ENCODE measurements at regions not wholly inside any gene's neighbourhood (a gene's known extent, or its start where the extent isn't known, plus 50 kb on each side); places are given as distances from the start of the nearest gene placed in this dataset.
"Not testable (repeated sequence)": the region's sequence is repeated elsewhere in the genome, so short reads cannot be mapped to it uniquely, and the experiment has no call there.

DNA sequence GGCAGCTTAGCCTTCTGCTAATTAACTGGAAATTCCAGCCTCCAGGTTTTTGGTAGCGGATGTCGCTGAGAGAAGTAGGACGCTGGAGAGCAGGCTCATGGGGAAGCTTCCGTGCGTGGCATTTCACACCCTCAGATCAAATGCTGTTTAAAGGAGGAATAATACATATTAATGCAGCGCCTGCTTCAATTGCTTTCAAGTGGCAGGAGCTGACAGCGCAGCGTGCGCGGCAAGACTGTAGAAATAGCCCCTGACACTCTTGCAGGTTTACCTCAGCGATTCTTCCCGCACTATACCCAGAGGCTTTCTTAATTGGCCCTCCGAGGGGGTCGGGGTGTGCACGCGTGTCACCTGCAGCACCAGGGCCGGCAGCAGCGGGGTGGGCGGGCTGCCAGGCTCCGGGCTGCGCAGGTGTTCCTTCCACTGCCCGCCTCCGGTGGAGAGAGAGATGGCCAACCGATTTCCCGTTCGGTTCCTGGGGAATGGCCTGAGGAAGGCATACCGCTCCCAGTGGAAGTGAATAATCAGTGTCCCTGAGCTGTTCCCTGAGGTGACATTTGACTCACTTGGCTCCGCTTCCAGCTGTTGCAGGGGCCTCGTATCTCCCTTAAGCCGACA lies 427.9 kb downstream of the KCTD16 start:
- Histone ChIP-seq H3K9me3 (ENCODE audit: insufficient read depth, low read length, severe bottlenecking) (no peaks in the 10 kb centered on the region), H2AFZ (ENCODE audit: low read depth, low read length) (no peak overlapping the region), H3K4me3 (ENCODE audit: low read depth in 1 of 2, low read length in 2 of 2) (no peak overlapping the region), H3K4me1 (ENCODE audit: insufficient read depth, low read length) (no peaks in the 10 kb centered on the region), H3K36me3 (ENCODE audit: insufficient read depth, low read length) (no peaks in the 10 kb centered on the region), H3K9ac (ENCODE audit: low read depth, low read length) (no peak overlapping the region), H3K27ac (ENCODE audit: low read length) (no peak overlapping the region), H3K79me2 (ENCODE audit: insufficient read depth, low read length) (no peaks in the 10 kb centered on the region), H4K20me1 (ENCODE audit: insufficient read depth, low read length) (no peaks in the 10 kb centered on the region), H3K4me2 (ENCODE audit: insufficient read depth, low read length) (no peak overlapping the region), H3K27me3 (ENCODE audit: insufficient read depth, low read length, poor library complexity) (no peaks in the 10 kb centered on the region)
- DNase-seq = no peak
- no peak for TF ChIP-seq EZH2 (IDR thresholded peaks at IDR 0.05; ENCODE audit: borderline replicate concordance, low read depth, low read length, severe bottlenecking)
- TF ChIP-seq, protein P1, sequence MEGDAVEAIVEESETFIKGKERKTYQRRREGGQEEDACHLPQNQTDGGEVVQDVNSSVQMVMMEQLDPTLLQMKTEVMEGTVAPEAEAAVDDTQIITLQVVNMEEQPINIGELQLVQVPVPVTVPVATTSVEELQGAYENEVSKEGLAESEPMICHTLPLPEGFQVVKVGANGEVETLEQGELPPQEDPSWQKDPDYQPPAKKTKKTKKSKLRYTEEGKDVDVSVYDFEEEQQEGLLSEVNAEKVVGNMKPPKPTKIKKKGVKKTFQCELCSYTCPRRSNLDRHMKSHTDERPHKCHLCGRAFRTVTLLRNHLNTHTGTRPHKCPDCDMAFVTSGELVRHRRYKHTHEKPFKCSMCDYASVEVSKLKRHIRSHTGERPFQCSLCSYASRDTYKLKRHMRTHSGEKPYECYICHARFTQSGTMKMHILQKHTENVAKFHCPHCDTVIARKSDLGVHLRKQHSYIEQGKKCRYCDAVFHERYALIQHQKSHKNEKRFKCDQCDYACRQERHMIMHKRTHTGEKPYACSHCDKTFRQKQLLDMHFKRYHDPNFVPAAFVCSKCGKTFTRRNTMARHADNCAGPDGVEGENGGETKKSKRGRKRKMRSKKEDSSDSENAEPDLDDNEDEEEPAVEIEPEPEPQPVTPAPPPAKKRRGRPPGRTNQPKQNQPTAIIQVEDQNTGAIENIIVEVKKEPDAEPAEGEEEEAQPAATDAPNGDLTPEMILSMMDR (IDR thresholded peaks at IDR 0.05; ENCODE audit: borderline replicate concordance, extremely low read depth, low read length, poor library complexity, severe bottlenecking) = no peak
- no peak for ATAC-seq (ENCODE audit: insufficient read depth, low read depth)

GRCh38 chr5:144596517-144596916 lies 425.8 kb downstream of the KCTD16 start:
- no peaks in the 10 kb centered on the region for H3K4me1 ChIP-seq (ENCODE audit: insufficient read depth, low read length)
- no peak overlapping the region for H3K27ac ChIP-seq (ENCODE audit: low read length)
- no peaks in the 10 kb centered on the region for H3K9me3 ChIP-seq (ENCODE audit: insufficient read depth, low read length, severe bottlenecking)
- H3K27me3 ChIP-seq (ENCODE audit: insufficient read depth, low read length, poor library complexity) = no peaks in the 10 kb centered on the region
- DNase-seq = no peak
- ATAC-seq (ENCODE audit: insufficient read depth, low read depth) = no peak
- H3K9ac ChIP-seq (ENCODE audit: low read depth, low read length) = no peak overlapping the region
- H3K79me2 ChIP-seq (ENCODE audit: insufficient read depth, low read length) = no peaks in the 10 kb centered on the region
- no peak overlapping the region for H3K4me3 ChIP-seq (ENCODE audit: low read depth in 1 of 2, low read length in 2 of 2)
- no peak for TF ChIP-seq EZH2 (IDR thresholded peaks at IDR 0.05; ENCODE audit: borderline replicate concordance, low read depth, low read length, severe bottlenecking)
- TF ChIP-seq, protein P1 (IDR thresholded peaks at IDR 0.05; ENCODE audit: borderline replicate concordance, extremely low read depth, low read length, poor library complexity, severe bottlenecking) = no peak
- no peak overlapping the region for H2AFZ ChIP-seq (ENCODE audit: low read depth, low read length)
- H3K4me2 ChIP-seq (ENCODE audit: insufficient read depth, low read length) = no peak overlapping the region
- H3K36me3 ChIP-seq (ENCODE audit: insufficient read depth, low read length) = no peaks in the 10 kb centered on the region
- no peaks in the 10 kb centered on the region for H4K20me1 ChIP-seq (ENCODE audit: insufficient read depth, low read length)

DNA sequence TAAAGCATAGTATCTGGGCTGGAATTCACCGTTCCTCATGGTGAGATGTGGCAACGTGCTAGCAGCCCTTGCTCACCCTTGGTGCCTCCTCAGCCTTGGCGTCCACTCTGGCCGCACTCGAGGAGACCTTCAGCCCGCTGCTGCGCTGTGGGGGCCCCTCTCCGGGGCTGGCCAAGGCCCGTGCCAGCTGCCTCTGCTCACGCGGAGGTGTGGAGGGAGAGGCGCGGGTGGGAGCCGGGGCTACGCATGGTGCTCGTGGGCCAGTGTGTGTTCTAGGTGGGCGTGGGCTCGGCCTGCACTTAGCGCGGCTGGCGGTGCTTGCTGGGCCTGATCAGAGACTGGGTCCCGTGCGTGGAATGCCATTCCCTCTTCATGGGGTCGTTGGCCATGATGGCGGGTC lies 424.2 kb downstream of the KCTD16 start:
- TF ChIP-seq, protein P1 (IDR thresholded peaks at IDR 0.05; ENCODE audit: borderline replicate concordance, extremely low read depth, low read length, poor library complexity, severe bottlenecking) = no peak
- no peak for TF ChIP-seq EZH2 (IDR thresholded peaks at IDR 0.05; ENCODE audit: borderline replicate concordance, low read depth, low read length, severe bottlenecking)

DNA sequence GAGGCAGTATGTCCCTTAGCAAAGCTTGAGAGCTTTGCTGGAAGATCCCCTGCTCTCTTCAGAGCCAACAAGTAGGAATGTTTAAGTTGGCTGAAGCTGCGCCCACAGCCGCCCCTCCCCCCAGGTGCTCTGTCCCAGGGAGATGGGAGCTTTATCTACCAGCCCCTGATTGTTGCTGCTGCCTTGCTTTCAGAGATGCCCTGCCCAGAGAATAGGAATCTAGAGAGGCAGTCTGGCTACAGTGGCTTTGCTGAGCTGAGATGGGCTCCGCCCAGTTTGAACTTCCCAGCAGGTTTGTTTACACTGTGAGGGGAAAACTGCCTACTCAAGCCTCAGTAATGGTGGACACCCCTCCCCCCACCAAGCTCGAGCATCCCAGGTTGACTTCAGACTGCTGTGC lies 423.6 kb downstream of the KCTD16 start:
- H3K9me3 ChIP-seq (ENCODE audit: insufficient read depth, low read length, severe bottlenecking); H3K27ac ChIP-seq (ENCODE audit: low read length); H3K9ac ChIP-seq (ENCODE audit: low read depth, low read length); H3K4me1 ChIP-seq (ENCODE audit: insufficient read depth, low read length); H3K27me3 ChIP-seq (ENCODE audit: insufficient read depth, low read length, poor library complexity); H2AFZ ChIP-seq (ENCODE audit: low read depth, low read length); H3K4me2 ChIP-seq (ENCODE audit: insufficient read depth, low read length); H3K36me3 ChIP-seq (ENCODE audit: insufficient read depth, low read length); ATAC-seq (ENCODE audit: insufficient read depth, low read depth); H4K20me1 ChIP-seq (ENCODE audit: insufficient read depth, low read length); H3K79me2 ChIP-seq (ENCODE audit: insufficient read depth, low read length); H3K4me3 ChIP-seq (ENCODE audit: low read depth in 1 of 2, low read length in 2 of 2); DNase-seq: not testable (repeated sequence)

More for the DNA sequence above, 424.2 kb downstream of the KCTD16 start:
- Histone ChIP-seq H4K20me1 (ENCODE audit: insufficient read depth, low read length) (no peaks in the 10 kb centered on the region), H2AFZ (ENCODE audit: low read depth, low read length) (no peak overlapping the region), H3K27me3 (ENCODE audit: insufficient read depth, low read length, poor library complexity) (no peaks in the 10 kb centered on the region), H3K4me3 (ENCODE audit: low read depth in 1 of 2, low read length in 2 of 2) (no peak overlapping the region), H3K9me3 (ENCODE audit: insufficient read depth, low read length, severe bottlenecking) (no peaks in the 10 kb centered on the region), H3K79me2 (ENCODE audit: insufficient read depth, low read length) (no peaks in the 10 kb centered on the region), H3K9ac (ENCODE audit: low read depth, low read length) (no peak overlapping the region), H3K4me2 (ENCODE audit: insufficient read depth, low read length) (no peak overlapping the region), H3K4me1 (ENCODE audit: insufficient read depth, low read length) (no peaks in the 10 kb centered on the region), H3K36me3 (ENCODE audit: insufficient read depth, low read length) (no peaks in the 10 kb centered on the region), H3K27ac (ENCODE audit: low read length) (no peak overlapping the region)
- ATAC-seq (ENCODE audit: insufficient read depth, low read depth) (no peak), DNase-seq (no peak)
